H1 (cell line): ENCODE measurements at regions not wholly inside any gene's neighbourhood (a gene's known extent, or its start where the extent isn't known, plus 50 kb on each side); places are given as distances from the start of the nearest gene placed in this dataset.

Experiments used
- CHD2 ChIP-seq: IDR thresholded peaks from 2 replicates; pipeline ENCODE4 v1.6.1; 2012; ENCODE audit warnings: low read length, improper control_type of control experiment
- CREB1 ChIP-seq: IDR thresholded peaks from 2 replicates; pipeline ENCODE4 v1.6.1; 2012; ENCODE audit warnings: inconsistent platforms
- EZH2 ChIP-seq: fragments of 200-600 bp; sonication (generic); IDR thresholded peaks from 2 replicates; pipeline ENCODE4 v1.7.1; 2012; ENCODE audit warnings: low read depth, mild to moderate bottlenecking, moderate library complexity, low read length, inconsistent platforms; ENCODE audit not compliant: severe bottlenecking
- FOSL1 ChIP-seq: IDR thresholded peaks from 2 replicates; pipeline ENCODE4 v1.6.1; 2011; ENCODE audit warnings: mild to moderate bottlenecking, low read depth, low read length, moderate library complexity; ENCODE audit not compliant: insufficient read depth
- POLR2A ChIP-seq, 2 experiments: IDR thresholded peaks; 1 replicate in 1 of 2; 2 replicates in 1 of 2; pipeline ENCODE4 v1.6.1; 2011; ENCODE audit warnings: low read depth in 2 of 2, low read length in 2 of 2, mild to moderate bottlenecking in 2 of 2; ENCODE audit errors: control extremely low read depth in 1 of 2
- POLR2AphosphoS5 ChIP-seq: IDR thresholded peaks from 2 replicates; pipeline ENCODE4 v1.6.1; 2011; ENCODE audit warnings: low read depth, low read length
- RAD21 ChIP-seq, 2 experiments: IDR thresholded peaks in 1 of 2; conservative IDR thresholded peaks in 1 of 2; 2 replicates each; pipeline ENCODE4 v1.6.1; 2011; ENCODE audit warnings: low read depth in 2 of 2, low read length in 2 of 2, improper control_type of control experiment in 1 of 2, inconsistent platforms in 1 of 2, mild to moderate bottlenecking in 1 of 2, moderate library complexity in 1 of 2
- RFX5 ChIP-seq: IDR thresholded peaks from 2 replicates; pipeline ENCODE4 v1.6.1; 2011; ENCODE audit warnings: low read depth, low read length, improper control_type of control experiment, borderline replicate concordance
- RNF2 ChIP-seq: fragments of 200-900, 300-1000 bp; sonication (generic); IDR thresholded peaks from 2 replicates; pipeline ENCODE4 v1.7.1; 2016; ENCODE audit warnings: borderline replicate concordance, low read depth, mild to moderate bottlenecking, antibody characterized with exemption, low read length; ENCODE audit not compliant: poor library complexity, severe bottlenecking; ENCODE audit errors: missing control alignments
- TF ChIP-seq, protein P1 (sequence below), 3 experiments: IDR thresholded peaks; 1 replicate in 2 of 3; 2 replicates in 1 of 3; pipeline versions ENCODE4 v1.5.1 to v1.6.1; 2011; ENCODE audit warnings: low read length in 3 of 3, mild to moderate bottlenecking in 3 of 3, inconsistent platforms in 2 of 3, low read depth in 1 of 3, moderate library complexity in 1 of 3; ENCODE audit not compliant: insufficient read depth in 1 of 3; ENCODE audit errors: control extremely low read depth in 1 of 3
- TF ChIP-seq, protein P2 (sequence below): IDR thresholded peaks from 2 replicates; pipeline ENCODE4 v1.6.1; 2011; ENCODE audit warnings: low read length, improper control_type of control experiment

DNA sequence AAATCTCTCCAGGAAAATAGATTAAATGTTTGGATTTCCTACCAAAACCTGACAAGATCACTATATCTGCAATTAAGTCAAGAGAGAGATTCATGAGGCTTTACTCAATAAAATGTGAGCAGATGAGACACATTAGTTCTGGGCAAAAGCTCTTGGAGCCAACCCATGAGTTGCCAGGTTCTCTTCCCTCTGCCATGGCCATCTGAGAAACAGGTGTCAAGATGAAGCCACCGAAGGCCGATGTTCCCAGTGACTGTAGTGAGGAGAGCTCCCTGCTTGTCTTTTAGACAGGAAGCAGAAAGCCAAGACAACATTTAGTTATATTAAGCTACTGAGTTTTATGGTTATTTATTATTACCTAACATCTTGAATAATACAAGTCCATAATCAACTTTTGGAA is 1068.7 kb downstream of the STPG2 start:
- TF ChIP-seq RNF2 (no peak), POLR2A (IDR thresholded peaks at IDR 0.05; ENCODE audit: control extremely low read depth in 1 of 2, low read depth in 2 of 2, low read length in 2 of 2) (no peak), EZH2 (no peak), FOSL1 (no peak), CREB1 (no peak), CHD2 (no peak), POLR2AphosphoS5 (no peak), RFX5 (no peak), RAD21 (IDR thresholded peaks at IDR 0.05 in 1 of 2, conservative IDR thresholded peaks at IDR 0.05 in 1 of 2; ENCODE audit: low read depth in 2 of 2, low read length in 2 of 2) (no peak)
- TF ChIP-seq, protein P1, sequence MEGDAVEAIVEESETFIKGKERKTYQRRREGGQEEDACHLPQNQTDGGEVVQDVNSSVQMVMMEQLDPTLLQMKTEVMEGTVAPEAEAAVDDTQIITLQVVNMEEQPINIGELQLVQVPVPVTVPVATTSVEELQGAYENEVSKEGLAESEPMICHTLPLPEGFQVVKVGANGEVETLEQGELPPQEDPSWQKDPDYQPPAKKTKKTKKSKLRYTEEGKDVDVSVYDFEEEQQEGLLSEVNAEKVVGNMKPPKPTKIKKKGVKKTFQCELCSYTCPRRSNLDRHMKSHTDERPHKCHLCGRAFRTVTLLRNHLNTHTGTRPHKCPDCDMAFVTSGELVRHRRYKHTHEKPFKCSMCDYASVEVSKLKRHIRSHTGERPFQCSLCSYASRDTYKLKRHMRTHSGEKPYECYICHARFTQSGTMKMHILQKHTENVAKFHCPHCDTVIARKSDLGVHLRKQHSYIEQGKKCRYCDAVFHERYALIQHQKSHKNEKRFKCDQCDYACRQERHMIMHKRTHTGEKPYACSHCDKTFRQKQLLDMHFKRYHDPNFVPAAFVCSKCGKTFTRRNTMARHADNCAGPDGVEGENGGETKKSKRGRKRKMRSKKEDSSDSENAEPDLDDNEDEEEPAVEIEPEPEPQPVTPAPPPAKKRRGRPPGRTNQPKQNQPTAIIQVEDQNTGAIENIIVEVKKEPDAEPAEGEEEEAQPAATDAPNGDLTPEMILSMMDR (IDR thresholded peaks at IDR 0.05; ENCODE audit: control extremely low read depth in 1 of 3, insufficient read depth in 1 of 3, low read depth in 1 of 3, low read length in 3 of 3), result no peak
- TF ChIP-seq, protein P2, sequence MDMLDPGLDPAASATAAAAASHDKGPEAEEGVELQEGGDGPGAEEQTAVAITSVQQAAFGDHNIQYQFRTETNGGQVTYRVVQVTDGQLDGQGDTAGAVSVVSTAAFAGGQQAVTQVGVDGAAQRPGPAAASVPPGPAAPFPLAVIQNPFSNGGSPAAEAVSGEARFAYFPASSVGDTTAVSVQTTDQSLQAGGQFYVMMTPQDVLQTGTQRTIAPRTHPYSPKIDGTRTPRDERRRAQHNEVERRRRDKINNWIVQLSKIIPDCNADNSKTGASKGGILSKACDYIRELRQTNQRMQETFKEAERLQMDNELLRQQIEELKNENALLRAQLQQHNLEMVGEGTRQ, result no peak
